DMS153 treated with DMSO at 0.1 percent for 48 hours (cell line): ENCODE measurements at regions not wholly inside any gene's neighbourhood (a gene's known extent, or its start where the extent isn't known, plus 50 kb on each side); places are given as distances from the start of the nearest gene placed in this dataset.
A peak's percentile ranks its signal among the peaks of the same experiment; 100 is the strongest.

Experiments
- DNase-seq: peaks from one replicate; lab custom pipeline; 2025; ENCODE audit not compliant: unreplicated experiment; lab: John Stamatoyannopoulos, UW

GRCh38 chr13:85544756-85545155 lies 254.5 kb downstream of the SLITRK6 start:
- DNase-seq = no peak

GRCh38 chr13:85543144-85543543 lies 256.1 kb downstream of the SLITRK6 start:
- DNase-seq = no peak

- no peak for DNase-seq
Measured at GRCh38 chr13:85541476-85541875, 257.7 kb downstream of the SLITRK6 start.

GRCh38 chr13:85538957-85539356 lies 260.3 kb downstream of the SLITRK6 start:
- no peak for DNase-seq

GRCh38 chr13:85537601-85538000 lies 261.6 kb downstream of the SLITRK6 start:
- no peak for DNase-seq

GRCh38 chr13:85536706-85537105 lies 262.5 kb downstream of the SLITRK6 start:
- no peak for DNase-seq

GRCh38 chr13:85535316-85536084 lies 263.7 kb downstream of the SLITRK6 start:
- DNase-seq = no peak

GRCh38 chr13:85533911-85534310 lies 265.3 kb downstream of the SLITRK6 start:
- DNase-seq = no peak

- no peak for DNase-seq
Measured at GRCh38 chr13:85529218-85529594, 270.0 kb downstream of the SLITRK6 start.

- no peak for DNase-seq
Measured at GRCh38 chr13:85528491-85529217, 270.6 kb downstream of the SLITRK6 start.

GRCh38 chr13:85527316-85527715 lies 271.9 kb downstream of the SLITRK6 start:
- no peak for DNase-seq

GRCh38 chr13:85525411-85525810 lies 273.8 kb downstream of the SLITRK6 start:
- no peak for DNase-seq

GRCh38 chr13:85521657-85522056 lies 277.6 kb downstream of the SLITRK6 start:
- peak; percentile 77 for DNase-seq

GRCh38 chr13:85520445-85520844 lies 278.8 kb downstream of the SLITRK6 start:
- no peak for DNase-seq

GRCh38 chr13:85519363-85519762 lies 279.9 kb downstream of the SLITRK6 start:
- DNase-seq = no peak

- no peak for DNase-seq
Measured at GRCh38 chr13:85512421-85512820, 286.8 kb downstream of the SLITRK6 start.

- peak; percentile 56 for DNase-seq
Measured at GRCh38 chr13:85509512-85509911, 289.7 kb downstream of the SLITRK6 start.

- no peak for DNase-seq
Measured at GRCh38 chr13:85508683-85509329, 290.4 kb downstream of the SLITRK6 start.

GRCh38 chr13:85503797-85504196 lies 295.4 kb downstream of the SLITRK6 start:
- DNase-seq = no peak

- DNase-seq = no peak
Measured at GRCh38 chr13:85501616-85502015, 297.6 kb downstream of the SLITRK6 start.

GRCh38 chr13:85500696-85501256 lies 298.4 kb downstream of the SLITRK6 start:
- no peak for DNase-seq

- no peak for DNase-seq
Measured at GRCh38 chr13:85498774-85499173, 300.4 kb downstream of the SLITRK6 start.
